GM21367 (cell line): ENCODE measurements at regions not wholly inside any gene's neighbourhood (a gene's known extent, or its start where the extent isn't known, plus 50 kb on each side); places are given as distances from the start of the nearest gene placed in this dataset.
"Not testable (repeated sequence)": the region's sequence is repeated elsewhere in the genome, so short reads cannot be mapped to it uniquely, and the experiment has no call there.

Experiments
- ATAC-seq: cut with Tn5 transposase; IDR thresholded peaks from one replicate; pipeline ENCODE4 v1.9.1; 2021; ENCODE audit not compliant: unreplicated experiment

GRCh38 chr2:183892315-183892941 lies 705.9 kb upstream of the ZNF804A start:
- ATAC-seq, result no peak

GRCh38 chr2:183898641-183899040 lies 699.7 kb upstream of the ZNF804A start:
- ATAC-seq, result no peak

- ATAC-seq, result no peak
These were observed 696.4 kb upstream of the ZNF804A start for GRCh38 chr2:183901931-183902330.

GRCh38 chr2:183903026-183903425 lies 695.3 kb upstream of the ZNF804A start:
- ATAC-seq, result no peak

GRCh38 chr2:183916041-183916440 lies 682.3 kb upstream of the ZNF804A start:
- ATAC-seq, result not testable (repeated sequence)

DNA sequence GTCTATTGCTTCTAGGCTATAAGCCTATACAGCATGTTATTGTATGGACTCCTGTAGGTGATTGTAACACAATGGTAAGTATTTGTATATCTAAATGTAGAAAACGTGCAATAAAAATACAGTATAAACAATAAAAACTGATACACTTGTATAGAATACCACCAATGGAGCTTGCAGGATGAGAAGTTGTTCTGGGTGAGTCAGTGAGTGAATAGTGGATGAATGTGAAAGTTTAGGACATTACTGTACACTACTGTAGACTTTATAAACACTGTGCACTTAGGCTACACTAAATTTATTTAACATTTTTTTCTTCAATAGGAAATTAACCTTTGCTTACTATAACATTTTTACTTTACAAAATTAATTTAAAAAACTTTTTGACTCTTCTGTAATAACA lies 679.2 kb upstream of the ZNF804A start:
- no peak for ATAC-seq

GRCh38 chr2:183919926-183920325 lies 678.4 kb upstream of the ZNF804A start:
- no peak for ATAC-seq

DNA sequence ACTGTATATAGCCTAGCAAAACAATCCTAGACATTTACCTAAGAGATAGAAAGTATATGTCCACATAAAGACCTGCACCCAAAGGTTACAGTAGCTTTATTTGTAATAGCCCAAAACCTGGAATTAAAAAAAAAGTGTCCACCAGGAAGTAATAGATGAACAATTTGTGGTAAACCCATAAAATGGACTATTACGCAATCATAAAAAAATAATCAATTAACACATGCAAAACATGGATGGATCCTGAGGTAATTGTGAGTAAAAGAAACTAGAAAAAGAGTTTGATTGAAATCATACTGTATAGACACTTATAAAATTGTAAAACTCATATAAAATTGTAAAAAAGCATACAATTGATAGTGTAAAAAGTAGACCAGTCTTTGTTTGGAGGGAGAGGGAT lies 673.0 kb upstream of the ZNF804A start:
- no peak for ATAC-seq

- no peak for ATAC-seq
These were observed 671.9 kb upstream of the ZNF804A start for GRCh38 chr2:183926433-183926832.

DNA sequence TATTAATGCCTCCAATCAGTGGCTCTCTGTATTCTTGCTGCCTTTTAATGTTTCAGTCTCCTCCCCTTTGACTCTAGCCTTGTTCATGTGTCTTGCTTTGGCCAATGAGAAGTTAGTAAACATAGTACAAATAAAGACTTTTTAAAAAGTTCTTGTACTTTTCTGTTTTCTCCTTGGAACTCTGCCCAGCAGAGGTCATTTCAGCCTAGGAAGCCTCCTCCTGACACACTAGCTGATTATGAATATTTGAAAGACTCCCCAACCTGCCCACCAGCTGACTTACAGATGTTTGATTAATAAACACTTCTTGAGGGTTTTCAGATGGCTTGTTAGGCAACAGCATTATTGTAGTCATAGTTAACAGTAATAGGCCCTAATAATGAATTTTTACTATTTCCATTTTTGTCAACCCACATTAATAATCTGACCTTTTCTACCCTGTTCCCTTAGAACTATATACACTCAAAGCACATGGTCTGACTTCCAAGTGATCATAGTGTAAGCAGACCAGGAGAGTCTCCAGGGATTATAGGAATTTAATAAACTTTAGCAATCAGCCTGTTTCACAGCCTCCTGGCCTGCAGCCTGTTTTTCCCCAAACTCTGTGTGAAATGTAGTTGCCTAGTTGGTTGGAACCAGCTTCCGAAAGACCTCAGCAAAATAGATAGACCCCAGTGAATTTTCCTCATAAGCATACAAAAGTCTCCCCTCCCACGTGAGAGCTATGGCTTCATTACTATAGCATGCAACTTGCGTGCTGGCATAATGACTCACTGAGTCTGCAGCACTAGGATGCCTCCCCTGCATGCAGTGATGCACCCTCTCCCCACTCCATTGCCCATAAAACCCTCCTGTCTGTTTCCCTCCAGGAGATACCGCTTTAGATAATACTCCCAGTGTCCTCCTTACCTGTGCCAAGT lies 670.7 kb upstream of the ZNF804A start:
- ATAC-seq, result no peak

GRCh38 chr2:183935005-183935404 lies 663.3 kb upstream of the ZNF804A start:
- ATAC-seq, result no peak

DNA sequence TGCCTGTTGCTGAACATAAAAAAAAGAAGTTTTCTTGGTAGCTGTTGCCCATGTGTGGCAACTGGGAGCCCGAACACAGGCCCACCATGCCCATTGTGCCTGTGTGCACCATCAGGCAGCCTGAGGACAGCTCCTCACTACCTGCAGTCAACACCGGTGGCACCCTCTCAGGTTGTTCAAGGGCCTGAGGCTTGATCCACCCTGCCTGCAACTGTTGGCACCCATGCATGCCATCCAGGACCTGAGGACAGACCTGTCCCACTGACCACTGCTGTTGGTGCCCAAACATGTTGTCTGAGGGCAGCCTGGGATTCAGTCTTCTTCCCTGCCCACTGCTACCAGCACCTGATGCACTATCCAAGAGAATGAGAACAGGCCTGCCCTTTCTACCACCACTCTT lies 661.1 kb upstream of the ZNF804A start:
- ATAC-seq, result no peak

DNA sequence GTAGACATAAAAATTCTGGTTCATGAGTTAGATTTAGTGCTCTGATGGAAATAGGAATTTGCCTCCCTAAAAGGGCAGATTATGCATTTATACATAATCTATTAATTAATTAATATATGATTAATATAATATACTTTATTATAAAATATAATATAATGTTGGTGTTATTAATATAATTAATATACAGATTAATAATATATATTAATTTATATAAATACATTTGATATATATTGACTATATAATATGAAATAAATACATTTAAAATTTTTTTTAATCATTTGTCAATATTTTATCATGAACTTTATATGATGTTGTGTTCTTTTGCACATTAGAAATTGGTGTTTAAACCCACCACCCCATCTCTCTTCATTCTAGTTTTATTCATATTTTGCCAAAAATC lies 652.1 kb upstream of the ZNF804A start:
- ATAC-seq, result no peak

GRCh38 chr2:183948861-183949260 lies 649.5 kb upstream of the ZNF804A start:
- ATAC-seq, result no peak

DNA sequence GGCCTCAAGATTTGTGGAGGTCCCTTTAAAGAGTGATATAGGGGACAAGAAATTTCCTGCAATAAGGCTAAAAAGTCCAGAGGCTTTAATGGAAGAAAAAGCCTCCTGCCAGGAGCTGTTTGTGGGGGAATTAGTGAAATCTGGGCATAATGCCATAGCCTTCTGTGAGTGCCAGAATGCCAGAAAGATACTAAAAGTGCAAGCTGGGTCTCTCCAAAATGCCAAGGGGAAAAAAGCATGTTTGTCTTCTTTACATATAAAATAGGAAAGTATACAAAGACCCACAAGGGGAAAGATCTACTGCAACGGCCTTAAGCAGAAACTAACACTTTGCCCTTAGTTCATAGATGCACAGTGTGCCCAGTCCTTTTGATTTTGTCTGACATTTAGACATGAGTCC lies 647.7 kb upstream of the ZNF804A start:
- no peak for ATAC-seq

DNA sequence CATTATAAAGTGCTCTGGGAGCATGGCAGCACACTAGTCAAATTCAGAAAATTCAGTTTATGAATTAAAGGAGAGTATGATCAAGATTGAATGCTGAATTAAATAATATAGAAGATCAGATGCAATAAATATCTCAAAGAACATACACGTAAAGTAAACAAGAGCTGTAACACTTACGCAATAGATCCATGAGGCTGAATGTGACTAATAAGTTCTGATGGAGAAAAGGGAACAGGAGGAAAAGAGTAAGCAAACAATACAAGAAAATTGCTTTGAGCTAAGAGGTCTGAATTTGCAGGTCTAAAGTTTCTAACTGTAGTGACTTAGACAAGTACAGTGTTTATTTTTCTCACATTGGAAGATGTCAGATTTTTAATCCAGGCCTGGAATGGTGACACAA lies 646.7 kb upstream of the ZNF804A start:
- ATAC-seq, result no peak

DNA sequence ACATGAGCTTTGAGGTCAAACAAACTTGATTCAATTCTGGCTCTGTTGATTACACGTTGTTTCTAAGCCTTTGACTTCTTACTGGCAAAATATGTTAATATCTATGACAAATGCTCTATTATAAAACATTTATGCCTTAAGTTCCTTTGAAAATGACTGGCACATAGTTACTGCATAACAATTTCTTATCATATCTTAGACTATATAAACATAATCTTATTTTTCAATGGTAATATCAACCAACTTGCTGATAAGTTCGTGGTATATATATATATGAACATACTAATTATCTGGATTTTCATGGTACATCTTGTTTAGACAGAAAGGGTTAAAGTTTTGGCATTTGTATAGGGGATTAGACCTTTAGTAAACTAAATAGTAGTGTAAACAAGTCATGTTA lies 645.6 kb upstream of the ZNF804A start:
- ATAC-seq, result no peak

GRCh38 chr2:183963609-183964008 lies 634.7 kb upstream of the ZNF804A start:
- no peak for ATAC-seq

GRCh38 chr2:183964565-183964964 lies 633.8 kb upstream of the ZNF804A start:
- ATAC-seq, result no peak

GRCh38 chr2:183967756-183968155 lies 630.6 kb upstream of the ZNF804A start:
- no peak for ATAC-seq

- not testable (repeated sequence) for ATAC-seq
These were observed 622.7 kb upstream of the ZNF804A start for GRCh38 chr2:183975676-183976075.

GRCh38 chr2:183984871-183985270 lies 613.5 kb upstream of the ZNF804A start:
- no peak for ATAC-seq
